ENCODE measurements at regions not wholly inside any gene's neighbourhood (a gene's known extent, or its start where the extent isn't known, plus 50 kb on each side); places are given as distances from the start of the nearest gene placed in this dataset.

- DNase-seq = no peak
Measured at GRCh38 chr5:173767574-173768266, 120.4 kb upstream of the CPEB4 start.

DNA sequence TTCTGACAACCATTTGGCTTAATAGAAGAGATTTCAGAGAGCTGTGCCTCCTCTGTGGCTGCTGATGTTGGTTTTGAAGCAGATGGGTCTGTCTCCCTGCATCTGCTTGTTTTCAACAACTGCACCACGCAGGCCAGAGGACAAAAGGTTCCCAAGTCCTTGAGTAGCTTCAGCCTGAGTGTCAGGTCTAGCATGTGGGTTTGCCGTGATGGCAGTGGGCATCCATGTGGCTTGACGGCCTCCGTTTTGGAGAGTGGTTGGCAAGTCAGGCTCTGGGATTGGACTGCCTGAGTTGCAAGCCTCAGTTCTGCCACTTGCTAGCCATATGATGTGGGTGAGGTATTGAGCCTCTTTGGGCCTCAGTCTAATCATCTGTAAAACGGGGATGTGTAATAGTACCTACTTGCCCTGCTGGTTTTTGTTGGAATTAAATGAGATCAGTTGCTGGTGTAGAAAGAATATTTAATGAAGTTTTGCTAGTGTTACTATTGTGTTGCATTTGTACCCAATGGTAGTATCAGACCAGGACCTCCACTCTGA is 119.8 kb upstream of the CPEB4 start:
- no peak for DNase-seq

DNA sequence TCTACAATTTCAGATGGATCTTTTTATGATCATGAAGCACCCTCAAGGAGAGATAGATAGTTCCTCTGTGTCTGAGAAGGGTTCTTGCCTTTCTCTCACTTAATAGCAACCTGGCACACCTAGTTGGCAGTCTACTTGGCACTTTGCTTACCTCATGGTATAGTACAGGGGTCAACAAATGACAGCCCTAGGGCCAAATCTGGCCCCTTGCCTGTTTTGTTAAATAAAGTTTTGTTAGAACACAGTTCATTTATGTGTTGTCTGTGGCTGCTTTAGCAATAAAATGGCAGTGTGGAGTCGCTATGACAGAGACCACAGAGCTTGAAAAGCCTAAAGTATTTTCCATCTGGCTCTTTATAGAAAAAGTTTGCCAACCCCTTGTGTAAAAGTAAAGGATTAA is 119.3 kb upstream of the CPEB4 start:
- no peak for DNase-seq

DNA sequence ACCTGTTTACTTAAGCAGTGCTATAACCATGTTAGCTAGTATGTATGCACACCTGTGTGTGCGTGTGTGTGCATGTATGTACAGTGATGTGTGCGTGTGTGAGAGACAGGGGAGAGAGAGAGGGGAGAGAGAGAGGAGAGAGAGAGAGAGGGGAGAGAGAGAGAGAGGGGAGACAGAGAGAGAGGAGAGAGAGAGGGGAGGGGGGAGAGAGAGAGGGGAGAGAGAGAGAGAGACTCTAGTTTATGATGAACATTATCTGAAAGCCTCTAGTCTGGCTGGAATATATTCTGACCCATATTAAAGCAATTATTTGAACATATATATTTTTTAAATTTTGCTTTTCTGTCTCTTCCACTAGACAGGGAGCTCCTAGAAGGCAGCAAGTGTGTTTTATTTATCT is 117.5 kb upstream of the CPEB4 start:
- no peak for DNase-seq

DNA sequence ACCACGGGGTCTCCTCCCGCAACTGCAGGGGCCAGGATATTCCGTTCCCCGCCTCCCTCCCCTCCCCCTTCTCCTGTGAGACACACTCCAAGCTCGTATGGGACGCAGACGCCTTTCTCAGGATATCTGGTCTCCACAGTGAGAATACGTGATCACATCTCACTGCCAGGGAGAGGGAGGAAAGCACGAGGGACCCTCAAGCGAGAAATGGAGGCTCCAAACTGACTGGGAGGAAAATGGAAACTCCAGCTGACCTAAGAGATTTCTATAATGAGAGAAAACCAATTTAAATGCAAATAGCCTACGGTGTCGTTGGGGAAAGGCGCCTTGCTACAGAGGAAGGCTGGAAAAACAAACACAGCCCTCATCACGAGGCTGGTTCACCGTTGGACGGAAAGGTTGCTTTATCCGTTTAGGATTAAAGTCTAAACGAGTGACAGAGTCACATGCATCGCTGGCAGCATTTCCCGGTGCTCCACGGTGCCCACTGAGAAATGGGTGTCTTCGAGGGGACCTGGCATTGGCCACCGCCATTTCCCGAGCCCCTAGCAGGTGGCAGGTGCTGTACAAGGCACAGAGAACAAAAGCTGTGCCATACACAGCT is 116.9 kb upstream of the CPEB4 start:
- DNase-seq = no peak

- DNase-seq = no peak
Measured at GRCh38 chr5:173771725-173772383, 116.3 kb upstream of the CPEB4 start.

DNA sequence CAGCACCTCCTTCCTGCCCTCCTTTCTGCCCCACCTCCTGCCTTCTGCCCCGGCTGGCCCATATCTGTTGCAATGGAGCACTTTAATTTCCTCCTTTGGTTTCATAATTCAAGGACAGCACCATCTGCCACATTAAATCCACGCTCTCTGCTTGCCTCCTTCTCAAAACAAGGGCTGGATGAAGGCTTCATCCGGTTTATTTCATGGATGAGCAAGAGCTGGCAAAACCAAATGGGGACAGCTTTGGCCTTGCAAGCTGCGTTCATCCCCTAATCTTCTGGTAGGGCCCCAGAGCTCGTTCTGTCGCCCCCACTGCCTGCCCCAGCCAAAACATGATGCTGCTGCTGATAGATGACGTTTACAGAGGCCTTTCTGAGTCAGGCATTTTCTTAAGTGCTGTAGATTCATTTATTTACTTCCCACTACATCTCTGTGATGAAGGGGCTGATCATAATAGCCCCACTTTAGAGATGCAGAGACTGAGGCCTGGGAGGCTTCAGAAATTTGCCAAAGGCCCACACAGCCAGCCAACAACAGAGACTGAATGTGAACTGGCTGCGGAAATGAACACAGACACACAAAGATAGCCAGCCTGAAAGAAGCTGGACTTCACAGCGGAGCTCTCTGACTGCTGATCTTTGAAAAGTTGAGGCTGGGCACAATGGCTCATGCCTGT is 115.6 kb upstream of the CPEB4 start:
- DNase-seq = no peak

DNA sequence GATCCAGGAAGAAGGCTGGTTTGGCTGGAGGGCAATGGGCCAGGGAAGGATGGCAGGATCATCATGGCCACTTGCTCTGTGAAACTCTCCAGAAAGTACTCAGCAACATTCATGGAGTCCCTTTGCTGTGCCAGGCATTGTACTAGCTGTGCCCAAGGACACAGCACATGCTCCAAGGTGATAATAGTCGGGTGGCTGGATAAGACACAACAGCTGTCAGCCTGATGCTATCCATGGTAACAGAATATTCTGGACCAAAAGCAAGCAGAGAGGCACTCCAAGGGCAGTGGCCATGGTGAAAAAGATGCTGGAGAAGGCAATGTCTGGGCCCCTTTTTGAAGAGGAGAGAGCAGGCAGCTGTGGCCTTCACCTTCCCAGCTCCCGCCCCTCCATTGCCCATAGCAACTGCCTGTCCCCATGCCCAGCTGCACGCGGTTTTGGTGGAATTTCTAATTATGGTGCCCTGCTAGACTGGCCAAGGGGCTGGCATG is 113.8 kb upstream of the CPEB4 start:
- no peak for DNase-seq

GRCh38 chr5:173775261-173776197 is 112.6 kb upstream of the CPEB4 start:
- DNase-seq = no peak

- DNase-seq = no peak
Measured at GRCh38 chr5:173777149-173777548, 111.0 kb upstream of the CPEB4 start.

DNA sequence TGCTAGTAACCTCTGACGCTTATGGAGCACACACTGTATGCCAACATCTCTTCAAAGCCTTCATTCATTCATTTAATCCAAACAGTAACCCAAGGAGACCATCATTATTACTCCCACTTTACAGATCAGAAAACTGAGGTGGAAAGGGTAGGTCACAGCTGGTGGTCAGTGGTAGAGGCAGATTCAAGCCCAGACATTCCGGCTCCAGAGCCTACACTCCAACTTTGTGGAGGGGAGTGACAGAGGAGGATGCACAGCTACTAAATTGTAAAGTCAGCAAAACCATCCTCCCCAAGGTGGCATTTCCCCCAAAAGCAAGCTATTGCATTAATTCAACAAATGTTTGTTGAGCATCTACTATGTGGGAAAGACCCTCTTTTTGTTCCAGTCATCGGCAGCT is 110.5 kb upstream of the CPEB4 start:
- no peak for DNase-seq

DNA sequence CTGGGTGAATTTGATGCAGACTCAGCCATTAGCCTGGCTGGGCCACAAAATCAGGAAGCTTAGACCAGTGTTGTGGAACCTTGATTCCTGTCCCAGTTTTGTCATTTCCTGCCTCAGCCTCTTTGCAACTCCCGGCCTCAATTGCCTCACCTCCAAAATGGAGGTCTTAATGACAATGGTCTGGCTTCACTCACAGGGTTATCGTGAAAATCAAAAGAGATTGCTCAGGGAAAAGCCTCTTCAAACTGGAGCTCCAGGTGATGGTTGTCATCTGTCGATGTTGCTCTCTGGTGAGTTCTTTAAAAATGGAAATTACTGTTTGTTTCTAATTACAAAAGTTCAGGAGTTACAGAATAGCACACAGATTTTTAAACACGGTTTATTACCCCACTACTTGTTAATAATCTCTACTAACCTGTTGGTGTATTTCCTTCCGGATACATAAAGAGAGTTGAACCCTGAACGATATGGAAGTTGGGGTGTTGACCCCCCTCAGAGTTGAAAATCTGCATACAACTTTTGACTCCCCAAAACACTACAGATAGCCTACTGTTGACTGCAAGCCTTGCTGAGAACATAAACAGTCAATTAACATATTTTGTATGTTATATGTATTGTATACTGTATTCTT is 109.9 kb upstream of the CPEB4 start:
- no peak for DNase-seq

GRCh38 chr5:173778784-173779304 is 109.3 kb upstream of the CPEB4 start:
- DNase-seq = no peak

- DNase-seq = no peak
Measured at GRCh38 chr5:173780235-173781234, 107.6 kb upstream of the CPEB4 start.

GRCh38 chr5:173781432-173781815 is 106.7 kb upstream of the CPEB4 start:
- DNase-seq = no peak

DNA sequence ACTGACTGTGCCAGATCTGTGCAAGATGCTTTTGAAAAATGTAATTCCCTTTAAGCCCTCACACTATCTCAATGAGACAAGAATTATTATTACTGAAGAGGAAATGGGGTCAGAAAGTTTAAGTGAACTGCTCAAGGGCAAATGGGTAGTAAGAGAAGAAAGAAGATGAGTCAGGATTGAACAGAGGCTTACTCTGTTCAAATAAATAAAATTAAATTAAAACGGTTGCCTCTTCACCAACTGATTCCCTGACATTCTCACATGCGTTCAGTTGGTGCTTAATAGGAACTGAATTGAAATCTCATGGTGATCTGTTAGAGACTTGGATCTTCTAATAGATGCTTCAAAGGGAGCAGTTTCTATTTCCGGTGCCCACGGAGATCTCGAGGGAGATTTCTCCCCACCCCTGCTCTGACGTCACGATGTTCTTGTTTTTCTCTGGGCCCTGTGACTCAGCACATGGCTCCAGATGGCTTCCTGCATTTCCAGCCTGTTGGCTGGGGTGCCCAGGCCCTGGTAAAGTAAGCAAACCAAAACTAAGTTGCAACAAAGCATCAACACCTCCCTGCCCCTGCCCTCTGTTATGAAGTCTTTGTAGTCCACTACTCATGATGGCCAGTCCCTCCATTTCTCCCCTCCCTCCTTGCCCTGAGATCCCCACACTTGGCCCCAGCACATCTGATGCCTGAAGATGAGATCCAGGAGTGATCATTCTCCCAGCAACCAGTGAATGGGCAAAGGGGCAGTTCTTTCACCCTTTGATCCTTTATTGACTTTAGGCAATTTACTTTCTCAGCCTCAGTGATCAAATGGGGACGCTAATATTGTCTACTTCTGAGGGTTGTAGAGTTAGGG is 106.1 kb upstream of the CPEB4 start:
- no peak for DNase-seq

- DNase-seq = no peak
Measured at GRCh38 chr5:173782671-173783101, 105.5 kb upstream of the CPEB4 start.

GRCh38 chr5:173783371-173783770 is 104.8 kb upstream of the CPEB4 start:
- no peak for DNase-seq

DNA sequence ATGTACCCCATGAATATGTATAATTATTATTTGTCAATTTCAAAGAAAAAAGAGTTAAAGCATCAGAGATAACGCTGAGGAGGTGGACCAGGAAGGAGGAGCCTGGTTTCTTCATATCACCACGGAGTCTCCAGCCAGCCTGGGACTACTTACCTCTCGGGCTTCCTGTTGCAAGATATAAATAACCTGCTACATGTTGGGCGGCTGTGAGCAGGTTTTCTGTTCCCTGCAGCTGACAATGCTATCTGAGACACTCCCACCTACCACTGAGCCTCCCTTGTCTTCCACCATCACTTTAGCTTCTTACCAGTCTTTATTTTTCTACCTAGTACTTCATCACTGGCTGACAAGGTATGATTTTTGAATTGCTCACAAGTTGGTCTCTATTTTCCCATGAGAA is 102.7 kb upstream of the CPEB4 start:
- DNase-seq = no peak

Measured in NCI-H1092 treated with DMSO at 0.1 percent for 48 hours (cell line).